CD4-positive, CD25-positive, alpha-beta regulatory T cell (primary cell): ENCODE measurements at regions not wholly inside any gene's neighbourhood (a gene's known extent, or its start where the extent isn't known, plus 50 kb on each side); places are given as distances from the start of the nearest gene placed in this dataset.
A peak's percentile ranks its signal among the peaks of the same experiment; 100 is the strongest.

Experiments
- ATAC-seq, 2 donors: fragments of 150-1000 bp; cut with Tn5 transposase; one replicate each; pipeline ENCODE4 v1.10.0; 2021; ENCODE audit warnings: low read depth in 2 of 2, moderate number of reproducible peaks in 2 of 2, moderate library complexity in 1 of 2
- DNase-seq, 3 donors: peaks; one replicate each; pipeline versions ENCODE4 v3.0.0 to v3.0.0-alpha.2; 2012 to 2022; ENCODE audit warnings: mixed read lengths in 1 of 3
- H3K27ac ChIP-seq: one replicate; pipeline ENCODE4 v1.7.0; 2013; ENCODE audit warnings: mild to moderate bottlenecking, low read length; ENCODE audit not compliant: insufficient read depth, poor library complexity, severe bottlenecking
- H3K27me3 ChIP-seq: one replicate; pipeline ENCODE4 v1.7.0; 2013; ENCODE audit warnings: low read length; ENCODE audit not compliant: control insufficient read depth, insufficient read depth
- H3K36me3 ChIP-seq: one replicate; pipeline ENCODE4 v1.7.0; 2013; ENCODE audit warnings: mild to moderate bottlenecking, low read length, moderate library complexity; ENCODE audit not compliant: control insufficient read depth, insufficient read depth
- H3K4me1 ChIP-seq: 2 replicates; pipeline ENCODE4 v1.7.0; 2013; ENCODE audit warnings: mild to moderate bottlenecking, low read length; ENCODE audit not compliant: insufficient read depth, control insufficient read depth, poor library complexity, severe bottlenecking
- H3K4me3 ChIP-seq: one replicate; pipeline ENCODE4 v1.7.0; 2013; ENCODE audit warnings: low read depth, mild to moderate bottlenecking, low read length, moderate library complexity
- H3K9me3 ChIP-seq, 2 experiments: 1 replicate in 1 of 2; 2 replicates in 1 of 2; pipeline ENCODE4 v1.7.0; 2013; ENCODE audit warnings: low read length in 2 of 2, mild to moderate bottlenecking in 1 of 2, moderate library complexity in 1 of 2; ENCODE audit not compliant: control insufficient read depth in 2 of 2
- H3K27ac Mint-ChIP-seq, 3 donors: one replicate each; pipeline ENCODE4 v1.8.0; 2020 to 2022; ENCODE audit warnings: mild to moderate bottlenecking in 3 of 3, mixed read lengths in 3 of 3, moderate library complexity in 2 of 3
- H3K27me3 Mint-ChIP-seq: one replicate; pipeline ENCODE4 v1.8.0; 2022; ENCODE audit warnings: mild to moderate bottlenecking, mixed read lengths
- H3K36me3 Mint-ChIP-seq: one replicate; pipeline ENCODE4 v1.8.0; 2020; ENCODE audit warnings: mixed read lengths
- H3K4me1 Mint-ChIP-seq, 4 donors: one replicate each; pipeline ENCODE4 v1.8.0; 2020 to 2022; ENCODE audit warnings: mixed read lengths in 4 of 4, mild to moderate bottlenecking in 1 of 4
- H3K4me3 Mint-ChIP-seq, 4 donors: one replicate each; pipeline ENCODE4 v1.8.0; 2020 to 2022; ENCODE audit warnings: mild to moderate bottlenecking in 4 of 4, mixed read lengths in 4 of 4, moderate library complexity in 3 of 4
- H3K9me3 Mint-ChIP-seq, 7 donors: one replicate each; pipeline ENCODE4 v1.8.0; 2020 to 2022; ENCODE audit warnings: mixed read lengths in 7 of 7, mild to moderate bottlenecking in 3 of 7, moderate library complexity in 2 of 7

- Mint-ChIP-seq H3K4me1 (peaks cover 8 to 28% (median 15%) of the 10 kb centered on the region in 4 donors), H3K27ac (no peak overlapping the region), H3K27me3 (no peaks in the 10 kb centered on the region), H3K9me3 (peaks cover 0 to 4% (median 2%) of the 10 kb centered on the region in 7 donors), H3K4me3 (no peak overlapping the region), H3K36me3 (peaks cover 58% of the 10 kb centered on the region)
- ATAC-seq (no peak), DNase-seq (no peak)
- peaks cover 0 to 5% of the 10 kb centered on the region in 2 experiments for H3K9me3 ChIP-seq
- no peak overlapping the region for H3K4me3 ChIP-seq
- no peaks in the 10 kb centered on the region for H3K4me1 ChIP-seq
- peaks cover 70% of the 10 kb centered on the region for H3K36me3 ChIP-seq
- H3K27ac ChIP-seq = no peak overlapping the region
- H3K27me3 ChIP-seq = no peaks in the 10 kb centered on the region
These were observed 56.2 kb upstream of the ANTXRL start for GRCh38 chr10:46230615-46231014.

GRCh38 chr10:46231087-46231486 lies 55.7 kb upstream of the ANTXRL start:
- Mint-ChIP-seq H3K4me1 (peaks cover 6 to 24% (median 14%) of the 10 kb centered on the region in 4 donors), H3K36me3 (peaks cover 54% of the 10 kb centered on the region), H3K9me3 (peaks cover 0 to 4% (median 2%) of the 10 kb centered on the region in 7 donors), H3K27ac (no peak overlapping the region), H3K27me3 (no peaks in the 10 kb centered on the region), H3K4me3 (no peak overlapping the region)
- no peak for DNase-seq
- H3K27ac ChIP-seq = no peak overlapping the region
- peaks cover 0 to 5% of the 10 kb centered on the region in 2 experiments for H3K9me3 ChIP-seq
- peaks cover 73% of the 10 kb centered on the region for H3K36me3 ChIP-seq
- no peaks in the 10 kb centered on the region for H3K27me3 ChIP-seq
- H3K4me1 ChIP-seq = no peaks in the 10 kb centered on the region
- ATAC-seq = no peak
- no peak overlapping the region for H3K4me3 ChIP-seq

GRCh38 chr10:46232084-46232483 lies 54.7 kb upstream of the ANTXRL start:
- Histone ChIP-seq H3K9me3 (peaks cover 0 to 5% of the 10 kb centered on the region in 2 experiments), H3K27me3 (no peaks in the 10 kb centered on the region), H3K36me3 (peaks cover 66% of the 10 kb centered on the region), H3K4me3 (no peak overlapping the region), H3K27ac (no peak overlapping the region), H3K4me1 (no peaks in the 10 kb centered on the region)
- peaks cover 63% of the 10 kb centered on the region for H3K36me3 Mint-ChIP-seq
- no peak for DNase-seq
- H3K9me3 Mint-ChIP-seq = peaks cover 0 to 4% (median 2%) of the 10 kb centered on the region in 7 donors
- H3K4me1 Mint-ChIP-seq = peaks cover 8 to 34% (median 20%) of the 10 kb centered on the region in 4 donors
- ATAC-seq = no peak
- H3K27ac Mint-ChIP-seq = no peak overlapping the region
- no peak overlapping the region for H3K4me3 Mint-ChIP-seq
- H3K27me3 Mint-ChIP-seq = no peaks in the 10 kb centered on the region

GRCh38 chr10:46232666-46233065 lies 54.1 kb upstream of the ANTXRL start:
- H3K4me3 Mint-ChIP-seq = no peak overlapping the region
- no peaks in the 10 kb centered on the region for H3K27me3 Mint-ChIP-seq
- Histone ChIP-seq H3K4me1 (no peaks in the 10 kb centered on the region), H3K9me3 (peaks cover 0 to 5% of the 10 kb centered on the region in 2 experiments), H3K36me3 (peaks cover 64% of the 10 kb centered on the region), H3K27me3 (no peaks in the 10 kb centered on the region), H3K27ac (no peak overlapping the region), H3K4me3 (no peak overlapping the region)
- DNase-seq (no peak), ATAC-seq (no peak)
- H3K9me3 Mint-ChIP-seq = peaks cover 0 to 4% (median 2%) of the 10 kb centered on the region in 7 donors
- H3K27ac Mint-ChIP-seq = peak overlapping the region in 1 of 3 donors; percentile 62
- peaks cover 69% of the 10 kb centered on the region for H3K36me3 Mint-ChIP-seq
- H3K4me1 Mint-ChIP-seq = peaks cover 8 to 34% (median 22%) of the 10 kb centered on the region in 4 donors

- H3K27ac Mint-ChIP-seq = peak overlapping the region in 1 of 3 donors; percentile 1
- H3K9me3 Mint-ChIP-seq = peaks cover 0 to 4% (median 2%) of the 10 kb centered on the region in 7 donors
- Histone ChIP-seq H3K27ac (no peak overlapping the region), H3K4me1 (no peaks in the 10 kb centered on the region), H3K27me3 (no peaks in the 10 kb centered on the region), H3K4me3 (no peak overlapping the region), H3K9me3 (peaks cover 0 to 5% of the 10 kb centered on the region in 2 experiments), H3K36me3 (peaks cover 62% of the 10 kb centered on the region)
- H3K27me3 Mint-ChIP-seq = no peaks in the 10 kb centered on the region
- ATAC-seq (no peak), DNase-seq (no peak)
- H3K36me3 Mint-ChIP-seq = peaks cover 69% of the 10 kb centered on the region
- H3K4me1 Mint-ChIP-seq = peaks cover 8 to 35% (median 23%) of the 10 kb centered on the region in 4 donors
- H3K4me3 Mint-ChIP-seq = no peak overlapping the region
These were observed 53.6 kb upstream of the ANTXRL start for GRCh38 chr10:46233181-46233580.

- Histone ChIP-seq H3K4me3 (no peak overlapping the region), H3K9me3 (peaks cover 0 to 5% of the 10 kb centered on the region in 2 experiments), H3K27me3 (no peaks in the 10 kb centered on the region), H3K4me1 (no peaks in the 10 kb centered on the region), H3K27ac (no peak overlapping the region), H3K36me3 (peaks cover 65% of the 10 kb centered on the region)
- no peak for DNase-seq
- peaks cover 74% of the 10 kb centered on the region for H3K36me3 Mint-ChIP-seq
- no peaks in the 10 kb centered on the region for H3K27me3 Mint-ChIP-seq
- H3K27ac Mint-ChIP-seq = peak overlapping the region in 1 of 3 donors; percentile 71
- no peak overlapping the region for H3K4me3 Mint-ChIP-seq
- peaks cover 6 to 37% (median 29%) of the 10 kb centered on the region in 4 donors for H3K4me1 Mint-ChIP-seq
- H3K9me3 Mint-ChIP-seq = peaks cover 0 to 4% (median 2%) of the 10 kb centered on the region in 7 donors
- no peak for ATAC-seq
These were observed 52.8 kb upstream of the ANTXRL start for GRCh38 chr10:46234026-46234425.

- peak overlapping the region in 1 of 3 donors; percentile 86 for H3K27ac Mint-ChIP-seq
- peaks cover under 1 to 37% (median 32%) of the 10 kb centered on the region in 4 donors for H3K4me1 Mint-ChIP-seq
- H3K4me3 Mint-ChIP-seq = no peak overlapping the region
- H3K36me3 Mint-ChIP-seq = peaks cover 68% of the 10 kb centered on the region
- DNase-seq = no peak
- H3K4me1 ChIP-seq = no peaks in the 10 kb centered on the region
- ATAC-seq = no peak
- H3K9me3 Mint-ChIP-seq = peaks cover 0 to 4% (median 2%) of the 10 kb centered on the region in 7 donors
- H3K27me3 ChIP-seq = no peaks in the 10 kb centered on the region
- H3K36me3 ChIP-seq = peaks cover 65% of the 10 kb centered on the region
- H3K9me3 ChIP-seq = peaks cover 0 to 5% of the 10 kb centered on the region in 2 experiments
- no peaks in the 10 kb centered on the region for H3K27me3 Mint-ChIP-seq
- no peak overlapping the region for H3K4me3 ChIP-seq
- no peak overlapping the region for H3K27ac ChIP-seq
These were observed 52.3 kb upstream of the ANTXRL start for GRCh38 chr10:46234431-46235060.
